Type B pancreatic cell (in vitro differentiated cells): ENCODE measurements at regions not wholly inside any gene's neighbourhood (a gene's known extent, or its start where the extent isn't known, plus 50 kb on each side); places are given as distances from the start of the nearest gene placed in this dataset.
A peak's percentile ranks its signal among the peaks of the same experiment; 100 is the strongest.

Source experiments
- DNase-seq: peaks from one replicate; pipeline ENCODE4 v3.0.0; 2021; ENCODE audit warnings: mixed read lengths; ENCODE audit not compliant: unreplicated experiment; ENCODE audit errors: extremely low spot score
- H3K27ac Mint-ChIP-seq: 2 replicates; pipeline ENCODE4 v1.8.0; 2021; ENCODE audit warnings: mild to moderate bottlenecking, mixed read lengths
- H3K27me3 Mint-ChIP-seq: 2 replicates; pipeline ENCODE4 v1.8.0; 2021; ENCODE audit warnings: mixed read lengths
- H3K36me3 Mint-ChIP-seq: 2 replicates; pipeline ENCODE4 v1.8.0; 2021; ENCODE audit warnings: mixed read lengths
- H3K4me1 Mint-ChIP-seq: one replicate; pipeline ENCODE4 v1.8.0; 2021; ENCODE audit warnings: mixed read lengths; ENCODE audit not compliant: unreplicated experiment
- H3K4me3 Mint-ChIP-seq: 2 replicates; pipeline ENCODE4 v1.8.0; 2021; ENCODE audit warnings: mild to moderate bottlenecking, mixed read lengths
- H3K9me3 Mint-ChIP-seq: 2 replicates; pipeline ENCODE4 v1.8.0; 2021; ENCODE audit warnings: mixed read lengths
- CTCF ChIP-seq: fragments of 200-600 bp; sonication (generic); conservative IDR thresholded peaks from 2 replicates; pipeline ENCODE4 v1.5.0; 2021; ENCODE audit warnings: antibody characterized with exemption, mild to moderate bottlenecking

GRCh38 chrX:39903937-39904336, 193.8 kb downstream of the BCOR start:
- peaks cover 34% of the 10 kb centered on the region for H3K4me1 Mint-ChIP-seq
- H3K4me3 Mint-ChIP-seq: no peak overlapping the region
- TF ChIP-seq CTCF: no peak
- no peaks in the 10 kb centered on the region for H3K36me3 Mint-ChIP-seq
- no peaks in the 10 kb centered on the region for H3K9me3 Mint-ChIP-seq
- H3K27ac Mint-ChIP-seq: no peak overlapping the region
- H3K27me3 Mint-ChIP-seq: peaks cover 3% of the 10 kb centered on the region
- DNase-seq: no peak

GRCh38 chrX:39904816-39905537, 192.8 kb downstream of the BCOR start:
- Mint-ChIP-seq H3K4me3 (peak overlapping the region; percentile 75), H3K36me3 (no peaks in the 10 kb centered on the region), H3K9me3 (no peaks in the 10 kb centered on the region), H3K27ac (peak overlapping the region; percentile 74), H3K27me3 (peaks cover 3% of the 10 kb centered on the region), H3K4me1 (peaks cover 43% of the 10 kb centered on the region)
- TF ChIP-seq CTCF: no peak
- no peak for DNase-seq

- Mint-ChIP-seq H3K9me3 (no peaks in the 10 kb centered on the region), H3K27me3 (no peaks in the 10 kb centered on the region), H3K4me3 (peak overlapping the region; percentile 75), H3K36me3 (no peaks in the 10 kb centered on the region), H3K27ac (peak overlapping the region; percentile 74), H3K4me1 (peaks cover 44% of the 10 kb centered on the region)
- TF ChIP-seq CTCF: no peak
- DNase-seq: no peak
Observed at GRCh38 chrX:39905538-39905891, 192.2 kb downstream of the BCOR start.

- no peak for DNase-seq
- peaks cover 44% of the 10 kb centered on the region for H3K4me1 Mint-ChIP-seq
- no peak for TF ChIP-seq CTCF
- H3K9me3 Mint-ChIP-seq: no peaks in the 10 kb centered on the region
- H3K27ac Mint-ChIP-seq: peak overlapping the region; percentile 74
- H3K36me3 Mint-ChIP-seq: no peaks in the 10 kb centered on the region
- no peaks in the 10 kb centered on the region for H3K27me3 Mint-ChIP-seq
- peak overlapping the region; percentile 75 for H3K4me3 Mint-ChIP-seq
Observed at GRCh38 chrX:39905946-39906345, 191.8 kb downstream of the BCOR start.

- Mint-ChIP-seq H3K4me3 (peak overlapping the region; percentile 36), H3K27me3 (no peaks in the 10 kb centered on the region), H3K9me3 (no peaks in the 10 kb centered on the region), H3K36me3 (no peaks in the 10 kb centered on the region), H3K4me1 (peaks cover 40% of the 10 kb centered on the region), H3K27ac (peak overlapping the region; percentile 70)
- DNase-seq: no peak
- TF ChIP-seq CTCF: no peak
Observed at GRCh38 chrX:39907964-39908661, 189.6 kb downstream of the BCOR start.
